Endothelial cell of umbilical vein (primary cell): ENCODE measurements at regions not wholly inside any gene's neighbourhood (a gene's known extent, or its start where the extent isn't known, plus 50 kb on each side); places are given as distances from the start of the nearest gene placed in this dataset.

Experiments used
- FOS ChIP-seq: IDR thresholded peaks from 2 replicates; pipeline ENCODE4 v1.6.1; 2011; ENCODE audit warnings: mild to moderate bottlenecking, low read length, moderate library complexity, borderline replicate concordance; ENCODE audit not compliant: insufficient read depth
- POLR2A ChIP-seq: IDR thresholded peaks from 2 replicates; pipeline ENCODE4 v1.6.1; 2012; ENCODE audit warnings: low read depth, mild to moderate bottlenecking, control low read depth, low read length
- POLR2AphosphoS5 ChIP-seq: IDR thresholded peaks from 2 replicates; pipeline ENCODE4 v1.6.1; 2012; ENCODE audit warnings: low read depth, mild to moderate bottlenecking, control low read depth, low read length, moderate library complexity; ENCODE audit not compliant: insufficient read depth
- TF ChIP-seq, protein P1 (sequence below), 2 donors: IDR thresholded peaks; 1 replicate in 1 of 2; 2 replicates in 1 of 2; pipeline ENCODE4 v1.5.1; 2011; ENCODE audit warnings: low read length in 2 of 2, mild to moderate bottlenecking in 2 of 2, moderate library complexity in 2 of 2, control low read depth in 1 of 2, inconsistent platforms in 1 of 2, low read depth in 1 of 2; ENCODE audit not compliant: insufficient read depth in 1 of 2; ENCODE audit errors: extremely low read depth in 1 of 2
- TF ChIP-seq, protein P2 (sequence below): IDR thresholded peaks from 2 replicates; pipeline ENCODE4 v1.6.1; 2011; ENCODE audit not compliant: insufficient read depth, insufficient read length

DNA sequence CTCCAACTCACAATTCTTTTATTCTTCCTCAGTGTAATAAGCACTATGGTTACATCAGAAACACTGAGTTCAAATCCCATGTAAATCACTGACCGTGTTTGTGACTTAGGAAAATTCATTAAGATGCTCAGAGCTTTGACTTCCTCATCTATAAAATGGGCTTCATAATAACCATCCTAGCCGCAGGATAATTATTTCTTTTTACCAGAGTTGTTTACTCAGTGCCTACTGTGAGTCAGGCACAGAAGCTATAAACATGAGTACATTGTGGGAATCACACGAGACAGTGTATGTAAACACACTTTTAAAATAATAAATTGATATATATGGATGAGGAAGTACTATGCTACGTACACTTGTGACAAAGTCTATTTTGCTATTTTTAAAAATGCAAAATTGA lies 296.3 kb upstream of the TENM3 start:
- TF ChIP-seq, protein P1, sequence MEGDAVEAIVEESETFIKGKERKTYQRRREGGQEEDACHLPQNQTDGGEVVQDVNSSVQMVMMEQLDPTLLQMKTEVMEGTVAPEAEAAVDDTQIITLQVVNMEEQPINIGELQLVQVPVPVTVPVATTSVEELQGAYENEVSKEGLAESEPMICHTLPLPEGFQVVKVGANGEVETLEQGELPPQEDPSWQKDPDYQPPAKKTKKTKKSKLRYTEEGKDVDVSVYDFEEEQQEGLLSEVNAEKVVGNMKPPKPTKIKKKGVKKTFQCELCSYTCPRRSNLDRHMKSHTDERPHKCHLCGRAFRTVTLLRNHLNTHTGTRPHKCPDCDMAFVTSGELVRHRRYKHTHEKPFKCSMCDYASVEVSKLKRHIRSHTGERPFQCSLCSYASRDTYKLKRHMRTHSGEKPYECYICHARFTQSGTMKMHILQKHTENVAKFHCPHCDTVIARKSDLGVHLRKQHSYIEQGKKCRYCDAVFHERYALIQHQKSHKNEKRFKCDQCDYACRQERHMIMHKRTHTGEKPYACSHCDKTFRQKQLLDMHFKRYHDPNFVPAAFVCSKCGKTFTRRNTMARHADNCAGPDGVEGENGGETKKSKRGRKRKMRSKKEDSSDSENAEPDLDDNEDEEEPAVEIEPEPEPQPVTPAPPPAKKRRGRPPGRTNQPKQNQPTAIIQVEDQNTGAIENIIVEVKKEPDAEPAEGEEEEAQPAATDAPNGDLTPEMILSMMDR (IDR thresholded peaks at IDR 0.05; ENCODE audit: extremely low read depth in 1 of 2, insufficient read depth in 1 of 2, low read depth in 1 of 2, low read length in 2 of 2), result no peak
- TF ChIP-seq, protein P2, sequence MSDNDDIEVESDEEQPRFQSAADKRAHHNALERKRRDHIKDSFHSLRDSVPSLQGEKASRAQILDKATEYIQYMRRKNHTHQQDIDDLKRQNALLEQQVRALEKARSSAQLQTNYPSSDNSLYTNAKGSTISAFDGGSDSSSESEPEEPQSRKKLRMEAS, result no peak
- no peak for TF ChIP-seq FOS
- no peak for TF ChIP-seq POLR2A
- no peak for TF ChIP-seq POLR2AphosphoS5
